Body of pancreas (tissue), 4 donors: ENCODE measurements at regions not wholly inside any gene's neighbourhood (a gene's known extent, or its start where the extent isn't known, plus 50 kb on each side); places are given as distances from the start of the nearest gene placed in this dataset.
"Not testable (repeated sequence)": the region's sequence is repeated elsewhere in the genome, so short reads cannot be mapped to it uniquely, and the experiment has no call there.

ENCODE experiments used
- ATAC-seq: fragments of 150-250 bp; one replicate; pipeline ENCODE4 v1.9.1; 2016
- DNase-seq, 4 donors: peaks; one replicate each; pipeline ENCODE4 v3.0.0-alpha.2; 2019
- H3K27ac ChIP-seq, 4 donors: fragments of 200-600 bp; sonication (generic); 1 replicate in 3 of 4; 2 replicates in 1 of 4; pipeline versions ENCODE4 v1.5.1 to v1.6.1; 2016 to 2019; ENCODE audit warnings: mild to moderate bottlenecking in 1 of 4, mixed read lengths in 1 of 4, moderate library complexity in 1 of 4
- H3K27me3 ChIP-seq, 2 donors: fragments of 200-600 bp; sonication (generic); one replicate each; pipeline ENCODE4 v1.6.0; 2016; ENCODE audit warnings: mild to moderate bottlenecking in 1 of 2
- H3K36me3 ChIP-seq, 2 donors: fragments of 200-600 bp; sonication (generic); replicated peaks in 1 of 2; 2 replicates each; pipeline ENCODE4 v1.5.1; 2016; ENCODE audit warnings: low read depth in 2 of 2; ENCODE audit not compliant: insufficient read depth in 1 of 2
- H3K4me1 ChIP-seq: fragments of 200-600 bp; sonication (generic); one replicate; pipeline ENCODE4 v1.6.0; 2016
- H3K4me3 ChIP-seq, 2 donors: fragments of 200-600 bp; sonication (generic); 1 replicate in 1 of 2; 2 replicates in 1 of 2; pipeline ENCODE4 v1.5.1; 2016 to 2019
- H3K9me3 ChIP-seq, 3 donors: fragments of 200-600 bp; sonication (generic); 1 replicate in 2 of 3; 2 replicates in 1 of 3; pipeline ENCODE4 v1.5.1; 2016
- POLR2A ChIP-seq, 3 donors: fragments of 450-650 bp; IDR thresholded peaks; one replicate each; pipeline ENCODE4 v1.6.1; 2016; ENCODE audit warnings: antibody characterized with exemption in 3 of 3, mild to moderate bottlenecking in 2 of 3
- WGBS, 2 donors: methylation state at CpG; one replicate each; pipeline ENCODE4 v1.1.5; 2017; 5-methylcytosine and 5-hydroxymethylcytosine counted together
- intact Hi-C: fragments of 100-400 bp; cut with DNase I; formaldehyde crosslinking; loops from one replicate; pipeline ENCODE4 v1.15.1; 2023
- TF ChIP-seq, protein P1 (sequence below), 7 experiments: fragments of 450-650 bp in 4 of 7; fragments of 200-600 bp in 3 of 7; sonication (generic) in 3 of 7; IDR thresholded peaks; one replicate each; pipeline ENCODE4 v1.5.1; 2016 to 2019; ENCODE audit warnings: antibody characterized with exemption in 7 of 7

DNA sequence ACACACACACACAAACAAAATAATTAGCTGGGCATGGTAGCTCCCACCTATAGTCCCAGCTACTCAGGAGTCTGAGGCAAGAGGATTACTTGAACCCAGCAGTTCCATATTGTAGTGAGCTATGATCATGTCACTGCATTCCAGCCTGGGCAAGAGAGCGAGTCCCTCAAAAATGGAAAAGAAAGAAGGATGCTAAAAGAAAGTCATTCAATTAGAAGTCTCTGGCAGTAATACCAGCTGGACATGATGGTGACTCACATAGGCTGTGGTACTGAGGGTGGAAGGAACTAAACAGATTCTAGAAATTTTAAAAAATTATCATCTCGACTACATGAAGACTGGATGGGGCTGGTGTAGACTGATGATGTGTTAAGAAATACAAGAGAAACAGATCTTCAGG is 385.3 kb downstream of the ETV1 start:
- H3K27me3 ChIP-seq: no peaks in the 10 kb centered on the region
- ATAC-seq: no peak
- H3K4me3 ChIP-seq: no peak overlapping the region
- no peak overlapping the region for H3K27ac ChIP-seq
- WGBS, 2 donors: 79% methylated on average over 2 of the region's 2 CpGs
- no peaks in the 10 kb centered on the region for H3K9me3 ChIP-seq
- no peak for DNase-seq
- H3K36me3 ChIP-seq: no peaks in the 10 kb centered on the region
- intact Hi-C loops: no loop called here
- no peaks in the 10 kb centered on the region for H3K4me1 ChIP-seq
- no peak for TF ChIP-seq POLR2A (IDR thresholded peaks at IDR 0.05)
- TF ChIP-seq, protein P1, sequence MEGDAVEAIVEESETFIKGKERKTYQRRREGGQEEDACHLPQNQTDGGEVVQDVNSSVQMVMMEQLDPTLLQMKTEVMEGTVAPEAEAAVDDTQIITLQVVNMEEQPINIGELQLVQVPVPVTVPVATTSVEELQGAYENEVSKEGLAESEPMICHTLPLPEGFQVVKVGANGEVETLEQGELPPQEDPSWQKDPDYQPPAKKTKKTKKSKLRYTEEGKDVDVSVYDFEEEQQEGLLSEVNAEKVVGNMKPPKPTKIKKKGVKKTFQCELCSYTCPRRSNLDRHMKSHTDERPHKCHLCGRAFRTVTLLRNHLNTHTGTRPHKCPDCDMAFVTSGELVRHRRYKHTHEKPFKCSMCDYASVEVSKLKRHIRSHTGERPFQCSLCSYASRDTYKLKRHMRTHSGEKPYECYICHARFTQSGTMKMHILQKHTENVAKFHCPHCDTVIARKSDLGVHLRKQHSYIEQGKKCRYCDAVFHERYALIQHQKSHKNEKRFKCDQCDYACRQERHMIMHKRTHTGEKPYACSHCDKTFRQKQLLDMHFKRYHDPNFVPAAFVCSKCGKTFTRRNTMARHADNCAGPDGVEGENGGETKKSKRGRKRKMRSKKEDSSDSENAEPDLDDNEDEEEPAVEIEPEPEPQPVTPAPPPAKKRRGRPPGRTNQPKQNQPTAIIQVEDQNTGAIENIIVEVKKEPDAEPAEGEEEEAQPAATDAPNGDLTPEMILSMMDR (IDR thresholded peaks at IDR 0.05): no peak

DNA sequence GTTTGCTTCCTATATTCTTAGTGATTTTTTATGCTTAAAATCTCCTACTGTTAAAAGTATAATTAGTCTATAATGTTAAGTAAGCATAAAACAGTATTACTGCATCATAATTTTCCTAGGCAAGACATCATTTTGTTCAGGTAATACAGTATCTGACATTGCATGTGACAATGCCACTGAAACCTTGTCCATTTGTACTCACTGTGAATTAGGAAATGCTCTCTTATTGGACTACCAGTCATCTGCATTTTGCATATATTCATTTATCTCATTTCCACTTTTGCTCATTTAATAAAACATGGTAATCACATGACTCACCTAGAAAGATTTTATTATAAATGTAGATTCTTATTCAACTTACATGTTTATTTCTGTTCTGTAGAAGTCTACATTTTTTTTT is 379.1 kb downstream of the ETV1 start:
- DNase-seq (no peak), ATAC-seq (no peak)
- Histone ChIP-seq H3K4me3 (no peak overlapping the region), H3K4me1 (no peaks in the 10 kb centered on the region), H3K36me3 (no peaks in the 10 kb centered on the region), H3K9me3 (no peaks in the 10 kb centered on the region), H3K27ac (no peak overlapping the region), H3K27me3 (no peaks in the 10 kb centered on the region)
- intact Hi-C loops: no loop called here
- TF ChIP-seq, protein P1 (IDR thresholded peaks at IDR 0.05): no peak
- no peak for TF ChIP-seq POLR2A (IDR thresholded peaks at IDR 0.05)

DNA sequence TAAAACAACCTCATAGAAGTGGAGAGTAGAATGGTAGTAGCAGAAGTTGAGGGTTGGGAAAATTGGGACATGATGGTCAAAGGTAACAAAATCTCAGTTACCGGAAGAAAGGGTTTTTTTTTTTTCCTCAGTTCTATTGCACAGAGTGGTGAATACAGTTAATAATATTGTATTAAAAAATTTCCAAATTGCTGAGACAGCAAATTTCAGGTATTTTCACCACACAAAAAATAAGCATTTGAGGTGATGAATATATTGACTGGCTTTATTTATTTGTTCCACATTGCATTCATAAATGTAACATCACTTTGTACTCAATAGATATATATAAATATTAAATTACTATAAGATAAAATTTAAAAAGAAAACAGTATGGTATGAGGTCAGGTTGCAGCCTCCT is 373.8 kb downstream of the ETV1 start:
- H3K27ac ChIP-seq: no peak overlapping the region
- no peaks in the 10 kb centered on the region for H3K9me3 ChIP-seq
- intact Hi-C loops: no loop called here
- H3K4me3 ChIP-seq: no peak overlapping the region
- WGBS, 2 donors: 81 to 87% methylated on average over 1 of the region's 1 CpG
- DNase-seq (no peak), ATAC-seq (no peak)
- H3K36me3 ChIP-seq: no peaks in the 10 kb centered on the region
- TF ChIP-seq, protein P1 (IDR thresholded peaks at IDR 0.05): no peak
- TF ChIP-seq POLR2A (IDR thresholded peaks at IDR 0.05): no peak
- H3K27me3 ChIP-seq: no peaks in the 10 kb centered on the region
- no peaks in the 10 kb centered on the region for H3K4me1 ChIP-seq

DNA sequence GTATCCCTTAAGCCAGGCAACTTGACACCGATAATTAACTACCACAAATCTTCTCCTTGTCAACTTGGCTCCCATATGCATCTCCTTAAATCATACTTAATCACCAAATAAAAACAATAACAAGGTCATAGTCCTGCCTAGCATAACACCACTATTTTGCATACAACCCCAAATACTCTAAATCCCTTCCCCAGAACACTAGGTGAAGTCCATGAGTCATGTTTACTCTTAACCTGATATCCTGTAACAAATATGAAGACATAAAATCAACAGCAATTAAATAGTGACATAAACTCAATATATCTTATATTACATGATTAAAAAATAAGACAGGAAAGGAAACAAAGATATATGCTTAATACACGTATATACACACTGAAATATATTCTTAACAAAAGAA is 362.0 kb downstream of the ETV1 start:
- Histone ChIP-seq H3K4me1 (no peaks in the 10 kb centered on the region), H3K9me3 (no peaks in the 10 kb centered on the region), H3K27me3 (no peaks in the 10 kb centered on the region), H3K36me3 (no peaks in the 10 kb centered on the region), H3K27ac (no peak overlapping the region), H3K4me3 (no peak overlapping the region)
- TF ChIP-seq, protein P1 (IDR thresholded peaks at IDR 0.05): no peak
- TF ChIP-seq POLR2A (IDR thresholded peaks at IDR 0.05): no peak
- WGBS, 2 donors: 62 to 82% methylated on average over 2 of the region's 2 CpGs
- DNase-seq: no peak
- intact Hi-C loops: no loop called here
- no peak for ATAC-seq

- intact Hi-C loops: no loop called here
- DNase-seq: no peak
- WGBS, 2 donors: 60 to 76% methylated on average over 6 of the region's 6 CpGs
- no peak for TF ChIP-seq POLR2A (IDR thresholded peaks at IDR 0.05)
- TF ChIP-seq, protein P1 (IDR thresholded peaks at IDR 0.05): no peak
- H3K9me3 ChIP-seq: no peaks in the 10 kb centered on the region
- no peak for ATAC-seq
- no peak overlapping the region for H3K27ac ChIP-seq
- H3K36me3 ChIP-seq: no peaks in the 10 kb centered on the region
- H3K4me3 ChIP-seq: no peak overlapping the region
- H3K27me3 ChIP-seq: no peaks in the 10 kb centered on the region
- H3K4me1 ChIP-seq: no peaks in the 10 kb centered on the region
These were observed 361.0 kb downstream of the ETV1 start for GRCh38 chr7:13628239-13629001.

GRCh38 chr7:13631207-13632049 is 358.0 kb downstream of the ETV1 start:
- not testable (repeated sequence) for H3K27me3 ChIP-seq

More at GRCh38 chr7:13631207-13632049, 358.0 kb downstream of the ETV1 start:
- H3K27ac ChIP-seq, H3K9me3 ChIP-seq, H3K4me1 ChIP-seq, DNase-seq, H3K4me3 ChIP-seq, intact Hi-C loops, H3K36me3 ChIP-seq, ATAC-seq: not testable (repeated sequence)
- 35 to 36% methylated on average over 1 of the region's 2 CpGs for WGBS, 2 donors
